ENCODE measurements at regions not wholly inside any gene's neighbourhood (a gene's known extent, or its start where the extent isn't known, plus 50 kb on each side); places are given as distances from the start of the nearest gene placed in this dataset.
"Not testable (repeated sequence)": the region's sequence is repeated elsewhere in the genome, so short reads cannot be mapped to it uniquely, and the experiment has no call there.

DNA sequence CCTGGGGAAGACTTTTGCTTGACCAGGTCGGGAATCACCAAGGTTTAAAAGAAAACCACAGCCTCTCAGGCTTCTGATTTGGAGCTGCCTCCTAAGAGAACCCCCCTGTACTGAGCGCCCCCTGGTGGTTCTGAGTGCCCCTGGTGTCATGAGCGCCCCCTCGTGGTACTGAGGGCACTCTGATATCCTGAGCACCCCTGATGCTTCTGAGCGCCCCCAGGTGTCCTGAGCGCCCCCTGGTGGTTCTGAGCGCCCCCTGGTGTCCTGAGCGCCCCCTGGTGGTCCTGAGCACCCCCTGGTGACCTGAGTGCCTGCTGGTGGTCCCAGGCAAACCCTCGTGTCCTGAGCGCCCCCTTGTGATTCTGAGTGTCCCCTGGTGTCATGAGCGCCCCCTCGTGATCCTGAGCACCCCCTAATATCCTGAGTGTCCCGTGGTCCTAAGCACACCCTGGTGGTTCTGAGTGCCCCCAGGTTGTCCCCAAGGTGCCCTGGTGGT lies 643.8 kb downstream of the TMEM121 start:
- not testable (repeated sequence) for H3K4me3 ChIP-seq (ENCODE audit: extremely low read depth, insufficient read depth, low read length, poor library complexity, severe bottlenecking); H3K4me1 ChIP-seq (ENCODE audit: control insufficient read depth, insufficient read depth, low read length, poor library complexity, severe bottlenecking); H3K27ac ChIP-seq (ENCODE audit: low read depth, low read length, severe bottlenecking); H3K36me3 ChIP-seq (ENCODE audit: control insufficient read depth, insufficient read depth, low read length)
- WGBS, 2 experiments (ENCODE audit: insufficient coverage in 2 of 2) = 76 to 94% methylated on average over 5 to 8 of the region's 13 CpGs
- H3K9me3 ChIP-seq (ENCODE audit: control insufficient read depth, low read length) = peaks cover 31% of the 10 kb centered on the region

DNA sequence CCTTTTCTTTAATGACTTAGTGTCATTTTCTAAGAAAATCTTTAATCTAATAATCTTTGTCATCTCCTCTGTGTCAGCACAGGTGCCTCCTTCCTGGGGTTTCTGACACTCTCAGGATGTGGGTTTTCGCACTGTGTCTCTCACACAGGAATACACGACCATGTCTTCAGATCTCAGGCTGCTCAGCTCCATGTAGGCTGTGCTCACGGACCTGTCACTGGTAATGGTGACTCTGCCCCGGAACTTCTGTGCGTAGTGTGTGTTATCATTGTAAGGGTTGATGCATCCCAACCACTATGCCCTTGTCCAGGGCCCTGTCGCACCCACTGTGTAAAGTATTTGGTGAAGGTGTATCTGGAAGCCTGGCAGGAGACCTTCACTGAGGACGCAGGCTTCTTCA lies 647.8 kb downstream of the TMEM121 start:
- WGBS, 2 experiments (ENCODE audit: insufficient coverage in 2 of 2) = 55 to 59% methylated on average over 3 to 6 of the region's 7 CpGs
- peaks cover 29% of the 10 kb centered on the region for H3K9me3 ChIP-seq (ENCODE audit: control insufficient read depth, low read length)

DNA sequence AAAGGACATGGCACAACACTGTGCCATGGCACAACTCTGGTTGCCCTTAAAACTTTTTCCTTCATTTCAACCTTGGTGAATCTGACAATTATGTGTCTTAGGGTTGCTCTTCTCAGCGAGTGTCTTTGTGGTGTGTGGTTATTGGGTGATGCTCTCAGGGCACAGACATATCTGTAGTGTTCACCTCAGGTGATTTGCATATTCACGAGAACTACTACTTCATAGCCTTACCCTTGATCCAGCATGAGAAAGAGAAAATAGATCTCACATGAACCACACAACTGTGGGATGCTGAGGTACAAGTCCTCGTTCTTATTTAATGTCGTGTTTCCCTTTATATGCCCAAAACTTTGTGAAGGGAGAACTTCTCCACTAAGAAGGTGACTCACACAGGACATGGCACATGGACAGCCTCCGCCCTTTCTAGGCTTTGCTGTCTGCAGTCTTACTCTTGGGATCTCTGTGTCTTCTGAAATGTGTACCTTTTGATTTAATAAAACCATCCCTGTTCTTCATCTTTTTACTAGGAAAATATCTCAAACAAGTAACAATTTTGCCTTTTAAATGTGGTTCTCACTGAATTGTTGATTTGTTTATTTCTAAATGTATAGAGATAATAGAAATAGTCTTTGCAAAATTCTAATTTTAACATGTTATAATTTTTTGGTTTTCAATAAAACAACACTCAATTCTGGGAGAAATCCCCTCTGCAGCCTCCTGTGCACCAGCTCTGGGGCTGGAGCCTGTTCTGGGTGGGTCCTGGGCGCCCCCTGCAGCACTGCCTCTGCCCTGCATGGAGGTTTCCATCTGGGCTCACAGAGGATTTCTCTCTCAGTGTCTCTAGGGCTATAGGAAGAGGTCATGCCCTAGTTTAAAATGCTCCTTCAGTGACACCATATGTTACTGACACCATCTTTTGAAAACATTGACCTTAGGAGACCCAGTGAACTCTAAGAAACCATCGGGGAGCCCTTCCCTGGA lies 651.2 kb downstream of the TMEM121 start:
- not testable (repeated sequence) for H3K4me3 ChIP-seq (ENCODE audit: extremely low read depth, insufficient read depth, low read length, poor library complexity, severe bottlenecking); H3K4me1 ChIP-seq (ENCODE audit: control insufficient read depth, insufficient read depth, low read length, poor library complexity, severe bottlenecking); H3K36me3 ChIP-seq (ENCODE audit: control insufficient read depth, insufficient read depth, low read length); H3K27ac ChIP-seq (ENCODE audit: low read depth, low read length, severe bottlenecking)
- WGBS, 2 experiments (ENCODE audit: insufficient coverage in 2 of 2) = 17 to 47% methylated on average over 2 to 3 of the region's 7 CpGs
- peaks cover 48% of the 10 kb centered on the region for H3K9me3 ChIP-seq (ENCODE audit: control insufficient read depth, low read length)

More for the DNA sequence above, 647.8 kb downstream of the TMEM121 start:
- Histone ChIP-seq H3K4me3 (ENCODE audit: extremely low read depth, insufficient read depth, low read length, poor library complexity, severe bottlenecking) (no peak overlapping the region), H3K27ac (ENCODE audit: low read depth, low read length, severe bottlenecking) (no peak overlapping the region), H3K4me1 (ENCODE audit: control insufficient read depth, insufficient read depth, low read length, poor library complexity, severe bottlenecking) (no peaks in the 10 kb centered on the region), H3K36me3 (ENCODE audit: control insufficient read depth, insufficient read depth, low read length) (no peaks in the 10 kb centered on the region)

DNA sequence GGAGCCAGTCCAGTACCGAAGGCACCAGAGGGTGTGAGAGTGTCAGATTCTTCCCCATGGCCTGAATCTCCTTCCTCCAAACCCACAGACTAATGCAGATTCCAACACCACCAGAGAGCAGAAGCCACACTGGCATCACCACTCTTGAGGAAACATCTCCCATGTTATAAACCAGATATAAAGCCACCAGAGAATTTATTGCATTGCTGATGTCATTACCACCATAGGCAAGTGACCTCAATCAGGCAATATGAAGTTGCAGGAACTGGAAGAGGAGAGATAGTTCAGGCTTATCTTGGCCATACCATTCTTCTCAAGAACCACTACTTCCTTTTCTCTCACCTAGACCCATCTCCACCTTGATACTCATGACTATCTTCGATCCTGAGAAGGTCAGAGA lies 653.4 kb downstream of the TMEM121 start:
- peaks cover 49% of the 10 kb centered on the region for H3K9me3 ChIP-seq (ENCODE audit: control insufficient read depth, low read length)
- no peak overlapping the region for H3K27ac ChIP-seq (ENCODE audit: low read depth, low read length, severe bottlenecking)
- no peak overlapping the region for H3K4me3 ChIP-seq (ENCODE audit: extremely low read depth, insufficient read depth, low read length, poor library complexity, severe bottlenecking)
- WGBS, 2 experiments (ENCODE audit: insufficient coverage in 2 of 2) = 43 to 44% methylated on average over 1 of the region's 2 CpGs
- no peaks in the 10 kb centered on the region for H3K4me1 ChIP-seq (ENCODE audit: control insufficient read depth, insufficient read depth, low read length, poor library complexity, severe bottlenecking)
- H3K36me3 ChIP-seq (ENCODE audit: control insufficient read depth, insufficient read depth, low read length) = no peaks in the 10 kb centered on the region

DNA sequence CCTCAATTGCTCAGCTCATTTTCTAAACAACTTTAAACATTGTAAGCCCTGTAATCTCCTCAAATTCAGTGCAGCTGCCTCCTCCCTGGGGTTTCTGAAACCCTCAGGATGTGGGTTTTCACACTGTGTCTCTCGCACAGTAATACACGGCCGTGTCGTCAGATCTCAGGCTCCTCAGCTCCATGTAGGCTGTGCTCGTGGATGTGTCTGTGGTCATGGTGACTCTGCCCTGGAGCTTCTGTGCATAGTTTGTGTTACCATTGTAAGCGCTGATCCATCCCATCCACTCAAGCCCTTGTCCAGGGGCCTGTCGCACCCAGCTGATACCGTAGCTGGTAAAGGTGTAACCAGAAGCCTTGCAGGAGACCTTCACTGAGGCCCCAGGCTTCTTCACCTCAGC lies 658.4 kb downstream of the TMEM121 start:
- WGBS, 2 experiments (ENCODE audit: insufficient coverage in 2 of 2) = 61 to 75% methylated on average over 3 to 8 of the region's 8 CpGs
- H3K9me3 ChIP-seq (ENCODE audit: control insufficient read depth, low read length) = peaks cover 48% of the 10 kb centered on the region
- H3K4me3 ChIP-seq (ENCODE audit: extremely low read depth, insufficient read depth, low read length, poor library complexity, severe bottlenecking) = not testable (repeated sequence)

DNA sequence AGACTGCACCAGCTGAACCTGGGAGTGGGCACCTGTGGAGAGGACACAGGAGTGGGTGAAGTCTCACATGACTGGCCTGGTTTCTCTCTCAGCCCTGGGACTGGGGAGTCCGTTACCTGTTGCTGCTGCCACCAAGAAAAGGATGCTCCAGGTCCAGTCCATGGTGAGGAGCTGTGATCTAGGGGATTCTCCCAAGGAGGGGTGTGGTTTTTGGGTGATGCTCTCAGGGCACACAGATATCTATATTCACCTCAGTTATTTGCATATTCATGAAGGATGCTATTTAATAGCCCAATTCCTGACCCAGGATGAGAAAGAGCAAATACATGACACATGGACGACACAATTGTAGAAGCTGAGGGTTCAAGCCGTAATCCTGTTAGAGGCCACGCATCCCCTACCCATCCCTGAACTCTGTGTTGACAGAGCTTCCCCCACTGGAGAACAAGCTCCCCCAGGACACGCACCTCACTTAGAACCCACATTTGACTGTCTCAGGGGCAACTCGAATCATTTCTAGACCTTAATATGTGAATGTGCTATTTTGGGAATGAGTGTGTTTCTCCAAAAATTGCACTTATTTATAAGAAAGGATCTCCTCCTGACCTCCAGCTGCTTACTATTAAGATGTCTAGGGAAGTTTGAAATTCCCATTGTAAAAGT lies 658.9 kb downstream of the TMEM121 start:
- H3K4me1 ChIP-seq (ENCODE audit: control insufficient read depth, insufficient read depth, low read length, poor library complexity, severe bottlenecking); H3K4me3 ChIP-seq (ENCODE audit: extremely low read depth, insufficient read depth, low read length, poor library complexity, severe bottlenecking); H3K27ac ChIP-seq (ENCODE audit: low read depth, low read length, severe bottlenecking); H3K36me3 ChIP-seq (ENCODE audit: control insufficient read depth, insufficient read depth, low read length): not testable (repeated sequence)
- 75 to 84% methylated on average over 3 of the region's 6 CpGs for WGBS, 2 experiments (ENCODE audit: insufficient coverage in 2 of 2)
- H3K9me3 ChIP-seq (ENCODE audit: control insufficient read depth, low read length) = peaks cover 48% of the 10 kb centered on the region

More for the DNA sequence above, 658.4 kb downstream of the TMEM121 start:
- not testable (repeated sequence) for H3K36me3 ChIP-seq (ENCODE audit: control insufficient read depth, insufficient read depth, low read length); H3K4me1 ChIP-seq (ENCODE audit: control insufficient read depth, insufficient read depth, low read length, poor library complexity, severe bottlenecking); H3K27ac ChIP-seq (ENCODE audit: low read depth, low read length, severe bottlenecking)

DNA sequence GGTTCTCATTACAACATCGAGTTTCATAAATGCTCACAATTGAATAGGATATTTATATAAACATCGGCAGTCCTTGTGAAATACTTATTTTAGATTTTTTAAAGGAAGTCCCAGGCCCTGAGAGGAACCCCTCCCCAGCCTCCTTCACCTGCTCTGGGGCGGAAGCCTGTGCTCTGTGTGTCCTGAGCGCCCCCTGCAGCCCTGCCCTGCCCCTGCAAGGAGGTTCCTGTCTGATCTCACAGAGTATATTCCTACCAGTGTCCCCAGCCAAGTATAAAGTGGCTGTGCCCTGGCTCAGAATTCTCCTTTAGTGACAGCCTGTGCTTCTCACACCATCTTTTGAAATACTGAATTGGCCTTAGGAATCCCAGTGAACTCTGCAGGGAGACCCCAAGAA lies 659.5 kb downstream of the TMEM121 start:
- Histone ChIP-seq H3K9me3 (ENCODE audit: control insufficient read depth, low read length) (peaks cover 50% of the 10 kb centered on the region), H3K36me3 (ENCODE audit: control insufficient read depth, insufficient read depth, low read length) (no peaks in the 10 kb centered on the region), H3K4me1 (ENCODE audit: control insufficient read depth, insufficient read depth, low read length, poor library complexity, severe bottlenecking) (no peaks in the 10 kb centered on the region), H3K27ac (ENCODE audit: low read depth, low read length, severe bottlenecking) (no peak overlapping the region), H3K4me3 (ENCODE audit: extremely low read depth, insufficient read depth, low read length, poor library complexity, severe bottlenecking) (no peak overlapping the region)
- 15 to 16% methylated on average over 2 of the region's 4 CpGs for WGBS, 2 experiments (ENCODE audit: insufficient coverage in 2 of 2)

DNA sequence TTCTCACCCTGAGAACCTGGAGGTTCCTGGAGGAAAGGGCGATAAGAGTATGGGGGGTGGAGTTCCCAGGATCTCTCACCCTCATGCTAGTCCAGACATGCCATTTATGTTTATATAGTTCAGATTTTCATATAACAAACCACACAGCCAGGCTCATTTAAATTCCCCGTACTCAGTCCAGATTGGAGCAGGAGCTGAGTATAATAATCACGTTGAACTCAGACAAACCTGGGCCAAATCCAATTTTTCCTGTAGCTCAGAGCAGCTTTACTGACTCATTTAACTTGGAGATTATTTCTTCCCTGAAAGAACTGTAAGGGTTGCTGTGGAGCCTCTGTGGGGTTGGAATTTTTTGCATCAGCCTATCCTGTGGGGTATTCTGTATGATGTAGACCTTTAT lies 660.8 kb downstream of the TMEM121 start:
- H3K4me3 ChIP-seq (ENCODE audit: extremely low read depth, insufficient read depth, low read length, poor library complexity, severe bottlenecking) = no peak overlapping the region
- no peaks in the 10 kb centered on the region for H3K36me3 ChIP-seq (ENCODE audit: control insufficient read depth, insufficient read depth, low read length)
- peaks cover 42% of the 10 kb centered on the region for H3K9me3 ChIP-seq (ENCODE audit: control insufficient read depth, low read length)
- WGBS, 2 experiments (ENCODE audit: insufficient coverage in 2 of 2) = 66 to 71% methylated on average over 2 of the region's 3 CpGs
- no peaks in the 10 kb centered on the region for H3K4me1 ChIP-seq (ENCODE audit: control insufficient read depth, insufficient read depth, low read length, poor library complexity, severe bottlenecking)
- H3K27ac ChIP-seq (ENCODE audit: low read depth, low read length, severe bottlenecking) = no peak overlapping the region

DNA sequence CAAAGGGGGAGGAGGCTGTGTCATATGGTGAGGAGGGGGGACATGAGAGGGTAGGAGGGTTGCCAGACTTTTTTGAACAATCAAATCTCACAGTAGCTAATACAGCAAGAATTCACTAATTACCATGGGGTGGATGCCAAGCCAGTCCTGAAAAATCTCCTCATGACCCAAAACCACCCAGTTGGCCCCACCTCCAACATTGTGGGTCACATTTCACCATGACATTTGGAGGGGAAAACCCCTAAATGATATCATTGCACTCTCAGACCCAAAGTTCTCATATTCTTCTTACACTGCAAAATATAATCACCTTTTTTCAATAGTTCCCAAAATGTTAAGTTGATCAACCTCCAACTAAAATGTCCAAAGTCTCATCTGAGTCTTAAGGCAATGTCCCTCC lies 666.3 kb downstream of the TMEM121 start:
- not testable (repeated sequence) for H3K4me1 ChIP-seq (ENCODE audit: control insufficient read depth, insufficient read depth, low read length, poor library complexity, severe bottlenecking); H3K27ac ChIP-seq (ENCODE audit: low read depth, low read length, severe bottlenecking); H3K36me3 ChIP-seq (ENCODE audit: control insufficient read depth, insufficient read depth, low read length); H3K4me3 ChIP-seq (ENCODE audit: extremely low read depth, insufficient read depth, low read length, poor library complexity, severe bottlenecking)
- H3K9me3 ChIP-seq (ENCODE audit: control insufficient read depth, low read length) = peaks cover 34% of the 10 kb centered on the region

DNA sequence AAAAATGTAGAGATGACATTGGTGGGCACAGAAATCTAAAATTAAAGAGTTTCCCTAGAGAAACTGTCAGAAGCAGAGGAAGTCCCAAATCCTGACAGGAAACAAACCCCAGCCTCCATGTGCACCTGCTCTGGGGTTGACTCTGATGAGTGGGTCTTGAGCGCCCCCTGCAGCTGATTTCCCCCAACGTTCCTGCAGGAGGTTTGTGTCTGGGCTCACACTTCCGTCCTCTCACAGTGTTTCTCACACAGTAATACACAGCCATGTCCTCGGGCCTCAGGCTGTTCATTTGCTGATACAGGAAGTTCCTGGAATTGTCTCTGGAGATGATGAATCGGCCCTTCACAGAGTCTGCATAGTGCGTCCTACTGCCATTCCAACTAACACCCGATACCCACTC lies 670.1 kb downstream of the TMEM121 start:
- WGBS, 2 experiments (ENCODE audit: insufficient coverage in 2 of 2) = 65 to 100% methylated on average over 1 to 5 of the region's 7 CpGs
- H3K36me3 ChIP-seq (ENCODE audit: control insufficient read depth, insufficient read depth, low read length); H3K4me1 ChIP-seq (ENCODE audit: control insufficient read depth, insufficient read depth, low read length, poor library complexity, severe bottlenecking); H3K27ac ChIP-seq (ENCODE audit: low read depth, low read length, severe bottlenecking); H3K4me3 ChIP-seq (ENCODE audit: extremely low read depth, insufficient read depth, low read length, poor library complexity, severe bottlenecking): not testable (repeated sequence)
- peaks cover 46% of the 10 kb centered on the region for H3K9me3 ChIP-seq (ENCODE audit: control insufficient read depth, low read length)

DNA sequence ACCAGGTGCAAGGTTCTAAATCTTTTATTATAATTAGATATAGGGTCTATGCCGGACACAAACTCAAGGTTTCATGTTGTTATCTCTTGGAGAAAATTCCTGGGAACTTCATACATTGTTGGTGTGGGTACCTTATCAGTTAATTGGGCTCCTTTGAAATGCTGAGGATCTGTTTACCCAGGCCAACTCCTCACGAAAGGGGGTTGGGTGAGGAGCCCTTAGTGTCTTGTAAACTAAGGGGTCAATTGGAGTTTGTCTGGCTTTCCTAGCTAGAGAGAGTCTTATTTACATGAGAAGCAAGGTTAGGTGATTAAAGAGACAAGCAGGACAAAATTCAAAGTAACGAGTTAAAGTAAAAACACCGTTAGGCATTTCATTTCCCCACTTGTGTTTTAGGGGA lies 670.9 kb downstream of the TMEM121 start:
- H3K9me3 ChIP-seq (ENCODE audit: control insufficient read depth, low read length) = peaks cover 54% of the 10 kb centered on the region
- not testable (repeated sequence) for H3K4me1 ChIP-seq (ENCODE audit: control insufficient read depth, insufficient read depth, low read length, poor library complexity, severe bottlenecking); H3K4me3 ChIP-seq (ENCODE audit: extremely low read depth, insufficient read depth, low read length, poor library complexity, severe bottlenecking); H3K36me3 ChIP-seq (ENCODE audit: control insufficient read depth, insufficient read depth, low read length); H3K27ac ChIP-seq (ENCODE audit: low read depth, low read length, severe bottlenecking)
- 81 to 83% methylated on average over 1 to 3 of the region's 4 CpGs for WGBS, 2 experiments (ENCODE audit: insufficient coverage in 2 of 2)
